GM12878 (cell line): ENCODE measurements at regions not wholly inside any gene's neighbourhood (a gene's known extent, or its start where the extent isn't known, plus 50 kb on each side); places are given as distances from the start of the nearest gene placed in this dataset.

Experiments used
- CHD4 ChIP-seq: fragments of 200-600 bp; sonication (generic); IDR thresholded peaks from 2 replicates; pipeline ENCODE4 v1.6.1; 2016; ENCODE audit warnings: mild to moderate bottlenecking
- CUX1 ChIP-seq: IDR thresholded peaks from 2 replicates; pipeline ENCODE4 v1.6.1; 2012; ENCODE audit warnings: improper control_type of control experiment, low read depth, low read length; ENCODE audit not compliant: insufficient replicate concordance
- IRF4 ChIP-seq: IDR thresholded peaks from 2 replicates; pipeline ENCODE4 v1.6.1; 2011; ENCODE audit warnings: low read depth, low read length
- TCF12 ChIP-seq: IDR thresholded peaks from 2 replicates; pipeline ENCODE4 v1.6.1; 2011; ENCODE audit warnings: low read depth, mild to moderate bottlenecking, low read length
- ZBED1 ChIP-seq: IDR thresholded peaks from 2 replicates; pipeline ENCODE4 v1.6.1; 2016; ENCODE audit warnings: borderline replicate concordance
- ZNF687 ChIP-seq: fragments of 450-650 bp; IDR thresholded peaks from 2 replicates; pipeline ENCODE4 v1.6.1; 2017; ENCODE audit warnings: mild to moderate bottlenecking, moderate library complexity

- TF ChIP-seq CUX1 (no peak), ZBED1 (no peak), ZNF687 (no peak), IRF4 (no peak), TCF12 (no peak), CHD4 (no peak)
Measured at GRCh38 chr5:144585681-144586080, 415.0 kb downstream of the KCTD16 start (continued).
